Effector memory CD4-positive, alpha-beta T cell (primary cell): ENCODE measurements at regions not wholly inside any gene's neighbourhood (a gene's known extent, or its start where the extent isn't known, plus 50 kb on each side); places are given as distances from the start of the nearest gene placed in this dataset.

ENCODE experiments used
- DNase-seq, 3 donors: peaks; one replicate each; pipeline ENCODE4 v3.0.0-alpha.2; 2020
- H3K27ac ChIP-seq: 2 replicates; pipeline ENCODE4 v1.7.0; 2013; ENCODE audit warnings: mild to moderate bottlenecking, low read length, moderate library complexity; ENCODE audit not compliant: insufficient read depth, poor library complexity, severe bottlenecking
- H3K27me3 ChIP-seq: replicated peaks from 2 replicates; pipeline ENCODE4 v1.7.0; 2013; ENCODE audit warnings: mild to moderate bottlenecking, low read length; ENCODE audit not compliant: insufficient read depth, control insufficient read depth, poor library complexity, severe bottlenecking
- H3K36me3 ChIP-seq: 2 replicates; pipeline ENCODE4 v1.7.0; 2013; ENCODE audit warnings: mild to moderate bottlenecking, low read length, moderate library complexity; ENCODE audit not compliant: control insufficient read depth, insufficient read depth
- H3K4me1 ChIP-seq: 2 replicates; pipeline ENCODE4 v1.7.0; 2013; ENCODE audit warnings: low read length, mild to moderate bottlenecking; ENCODE audit not compliant: control insufficient read depth, insufficient read depth, poor library complexity, severe bottlenecking
- H3K4me3 ChIP-seq: 2 replicates; pipeline ENCODE4 v1.7.0; 2013; ENCODE audit warnings: low read length, low read depth, mild to moderate bottlenecking; ENCODE audit not compliant: insufficient read depth, poor library complexity, severe bottlenecking
- H3K9me3 ChIP-seq: 2 replicates; pipeline ENCODE4 v1.7.0; 2013; ENCODE audit warnings: mild to moderate bottlenecking, low read length, moderate library complexity; ENCODE audit not compliant: control insufficient read depth

GRCh38 chr12:24088751-24089509, 139.5 kb upstream of the SOX5 start:
- Histone ChIP-seq H3K27me3 (no peaks in the 10 kb centered on the region), H3K9me3 (no peaks in the 10 kb centered on the region), H3K4me3 (no peak overlapping the region), H3K4me1 (no peaks in the 10 kb centered on the region), H3K27ac (no peak overlapping the region), H3K36me3 (no peaks in the 10 kb centered on the region)
- no peak for DNase-seq

GRCh38 chr12:24087294-24087693, 137.8 kb upstream of the SOX5 start:
- no peak overlapping the region for H3K4me3 ChIP-seq
- no peaks in the 10 kb centered on the region for H3K27me3 ChIP-seq
- H3K27ac ChIP-seq, result no peak overlapping the region
- H3K9me3 ChIP-seq, result no peaks in the 10 kb centered on the region
- H3K36me3 ChIP-seq, result no peaks in the 10 kb centered on the region
- no peaks in the 10 kb centered on the region for H3K4me1 ChIP-seq
- DNase-seq, result no peak

- no peaks in the 10 kb centered on the region for H3K27me3 ChIP-seq
- H3K27ac ChIP-seq, result no peak overlapping the region
- no peaks in the 10 kb centered on the region for H3K4me1 ChIP-seq
- H3K9me3 ChIP-seq, result no peaks in the 10 kb centered on the region
- H3K4me3 ChIP-seq, result no peak overlapping the region
- no peaks in the 10 kb centered on the region for H3K36me3 ChIP-seq
- DNase-seq, result no peak
These were observed 135.3 kb upstream of the SOX5 start for GRCh38 chr12:24084800-24085199.

- H3K4me3 ChIP-seq, result no peak overlapping the region
- DNase-seq, result no peak
- H3K9me3 ChIP-seq, result no peaks in the 10 kb centered on the region
- H3K4me1 ChIP-seq, result no peaks in the 10 kb centered on the region
- no peaks in the 10 kb centered on the region for H3K27me3 ChIP-seq
- no peak overlapping the region for H3K27ac ChIP-seq
- no peaks in the 10 kb centered on the region for H3K36me3 ChIP-seq
These were observed 134.4 kb upstream of the SOX5 start for GRCh38 chr12:24083838-24084237.

- Histone ChIP-seq H3K9me3 (no peaks in the 10 kb centered on the region), H3K27ac (no peak overlapping the region), H3K36me3 (no peaks in the 10 kb centered on the region), H3K4me1 (no peaks in the 10 kb centered on the region), H3K4me3 (no peak overlapping the region), H3K27me3 (no peaks in the 10 kb centered on the region)
- DNase-seq, result no peak
These were observed 132.1 kb upstream of the SOX5 start for GRCh38 chr12:24081606-24082005.

GRCh38 chr12:24081092-24081529, 131.6 kb upstream of the SOX5 start:
- Histone ChIP-seq H3K27ac (no peak overlapping the region), H3K36me3 (no peaks in the 10 kb centered on the region)
- DNase-seq, result no peak

GRCh38 chr12:24080465-24080864, 131.0 kb upstream of the SOX5 start:
- no peak overlapping the region for H3K27ac ChIP-seq
- H3K9me3 ChIP-seq, result no peaks in the 10 kb centered on the region
- no peak for DNase-seq
- H3K4me1 ChIP-seq, result no peaks in the 10 kb centered on the region
- no peaks in the 10 kb centered on the region for H3K27me3 ChIP-seq
- H3K36me3 ChIP-seq, result no peaks in the 10 kb centered on the region
- H3K4me3 ChIP-seq, result no peak overlapping the region

More at GRCh38 chr12:24081092-24081529, 131.6 kb upstream of the SOX5 start:
- no peak overlapping the region for H3K4me3 ChIP-seq
- H3K9me3 ChIP-seq, result no peaks in the 10 kb centered on the region
- no peaks in the 10 kb centered on the region for H3K4me1 ChIP-seq
- no peaks in the 10 kb centered on the region for H3K27me3 ChIP-seq

GRCh38 chr12:24079083-24079482, 129.6 kb upstream of the SOX5 start:
- H3K9me3 ChIP-seq, result no peaks in the 10 kb centered on the region
- no peaks in the 10 kb centered on the region for H3K4me1 ChIP-seq
- no peaks in the 10 kb centered on the region for H3K27me3 ChIP-seq
- no peak overlapping the region for H3K27ac ChIP-seq
- no peak for DNase-seq
- no peak overlapping the region for H3K4me3 ChIP-seq
- H3K36me3 ChIP-seq, result no peaks in the 10 kb centered on the region

GRCh38 chr12:24078318-24078765, 128.9 kb upstream of the SOX5 start:
- Histone ChIP-seq H3K4me3 (no peak overlapping the region), H3K27ac (no peak overlapping the region), H3K9me3 (no peaks in the 10 kb centered on the region), H3K4me1 (no peaks in the 10 kb centered on the region), H3K36me3 (no peaks in the 10 kb centered on the region), H3K27me3 (no peaks in the 10 kb centered on the region)
- DNase-seq, result no peak

GRCh38 chr12:24077161-24077560, 127.7 kb upstream of the SOX5 start:
- Histone ChIP-seq H3K9me3 (no peaks in the 10 kb centered on the region), H3K36me3 (no peaks in the 10 kb centered on the region), H3K27me3 (no peaks in the 10 kb centered on the region), H3K4me1 (no peaks in the 10 kb centered on the region), H3K27ac (no peak overlapping the region), H3K4me3 (no peak overlapping the region)
- no peak for DNase-seq
